Uterus (tissue), 3 donors: ENCODE measurements at regions not wholly inside any gene's neighbourhood (a gene's known extent, or its start where the extent isn't known, plus 50 kb on each side); places are given as distances from the start of the nearest gene placed in this dataset. TPM values are rescaled to one million over a fixed set of nuclear protein-coding genes. Genes with fewer than 3 reads are reported as not detected.

Experiments used
- DNase-seq, 2 donors: peaks; one replicate each; pipeline ENCODE4 v3.0.0-alpha.2; 2019 to 2020
- H3K27ac ChIP-seq, 2 donors: fragments of 200-600 bp; sonication (generic); 1 replicate in 1 of 2; 2 replicates in 1 of 2; pipeline ENCODE4 v1.5.1; 2016 to 2018
- H3K27me3 ChIP-seq, 2 donors: fragments of 200-600 bp; sonication (generic); one replicate each; pipeline ENCODE4 v1.5.1; 2018 to 2019; ENCODE audit warnings: control low read depth in 1 of 2
- H3K36me3 ChIP-seq, 2 donors: fragments of 200-600 bp; sonication (generic); one replicate each; pipeline ENCODE4 v1.5.1; 2019; ENCODE audit warnings: control low read depth in 1 of 2
- H3K4me1 ChIP-seq, 2 donors: fragments of 200-600 bp; sonication (generic); one replicate each; pipeline ENCODE4 v1.5.1; 2018 to 2019; ENCODE audit warnings: control low read depth in 1 of 2
- H3K4me3 ChIP-seq, 2 donors: fragments of 200-600 bp; sonication (generic); 1 replicate in 1 of 2; 2 replicates in 1 of 2; pipeline ENCODE4 v1.5.1; 2018 to 2019; ENCODE audit warnings: mild to moderate bottlenecking in 1 of 2
- H3K9me3 ChIP-seq, 2 donors: fragments of 200-600 bp; sonication (generic); one replicate each; pipeline ENCODE4 v1.5.1; 2019; ENCODE audit warnings: control low read depth in 1 of 2
- POLR2A ChIP-seq, 2 donors: fragments of 450-650 bp; IDR thresholded peaks; one replicate each; pipeline ENCODE4 v1.6.1; 2016; ENCODE audit warnings: antibody characterized with exemption in 2 of 2, mild to moderate bottlenecking in 1 of 2, moderate library complexity in 1 of 2
- intact Hi-C: fragments of 100-400 bp; cut with DNase I; formaldehyde crosslinking; loops from one replicate; pipeline ENCODE4 v1.15.1; 2023; ENCODE audit warnings: low total_unique reads
- small RNA-seq: library from RNA; depleted of rRNA; stranded (forward); fragments of <200 nt; gene quantifications from one replicate; pipeline ENCODE3, GENCODE V24; 2016
- TF ChIP-seq, protein P1 (sequence below), 4 experiments: fragments of 200-600 bp in 2 of 4; fragments of 450-650 bp in 2 of 4; sonication (generic) in 2 of 4; IDR thresholded peaks; one replicate each; pipeline ENCODE4 v1.5.1; 2016 to 2019; ENCODE audit warnings: antibody characterized with exemption in 4 of 4, mild to moderate bottlenecking in 2 of 4, moderate library complexity in 1 of 4
- donor health status: DM: yes; HTN: yes; CAD: no.

GRCh38 chr21:17900281-17900989 is 81.3 kb upstream of the C21orf91 start:
- no peak for DNase-seq
- Histone ChIP-seq H3K27ac (no peak overlapping the region), H3K27me3 (no peaks in the 10 kb centered on the region), H3K4me3 (no peak overlapping the region), H3K9me3 (no peaks in the 10 kb centered on the region), H3K4me1 (no peaks in the 10 kb centered on the region), H3K36me3 (no peaks in the 10 kb centered on the region)
- TF ChIP-seq, protein P1, sequence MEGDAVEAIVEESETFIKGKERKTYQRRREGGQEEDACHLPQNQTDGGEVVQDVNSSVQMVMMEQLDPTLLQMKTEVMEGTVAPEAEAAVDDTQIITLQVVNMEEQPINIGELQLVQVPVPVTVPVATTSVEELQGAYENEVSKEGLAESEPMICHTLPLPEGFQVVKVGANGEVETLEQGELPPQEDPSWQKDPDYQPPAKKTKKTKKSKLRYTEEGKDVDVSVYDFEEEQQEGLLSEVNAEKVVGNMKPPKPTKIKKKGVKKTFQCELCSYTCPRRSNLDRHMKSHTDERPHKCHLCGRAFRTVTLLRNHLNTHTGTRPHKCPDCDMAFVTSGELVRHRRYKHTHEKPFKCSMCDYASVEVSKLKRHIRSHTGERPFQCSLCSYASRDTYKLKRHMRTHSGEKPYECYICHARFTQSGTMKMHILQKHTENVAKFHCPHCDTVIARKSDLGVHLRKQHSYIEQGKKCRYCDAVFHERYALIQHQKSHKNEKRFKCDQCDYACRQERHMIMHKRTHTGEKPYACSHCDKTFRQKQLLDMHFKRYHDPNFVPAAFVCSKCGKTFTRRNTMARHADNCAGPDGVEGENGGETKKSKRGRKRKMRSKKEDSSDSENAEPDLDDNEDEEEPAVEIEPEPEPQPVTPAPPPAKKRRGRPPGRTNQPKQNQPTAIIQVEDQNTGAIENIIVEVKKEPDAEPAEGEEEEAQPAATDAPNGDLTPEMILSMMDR (IDR thresholded peaks at IDR 0.05), result no peak
- no peak for TF ChIP-seq POLR2A (IDR thresholded peaks at IDR 0.05)
- intact Hi-C loops, result loop anchor here (10.0 kb wide), 1 partner anchor 216 kb away; no protein-coding TSS in a partner anchor

DNA sequence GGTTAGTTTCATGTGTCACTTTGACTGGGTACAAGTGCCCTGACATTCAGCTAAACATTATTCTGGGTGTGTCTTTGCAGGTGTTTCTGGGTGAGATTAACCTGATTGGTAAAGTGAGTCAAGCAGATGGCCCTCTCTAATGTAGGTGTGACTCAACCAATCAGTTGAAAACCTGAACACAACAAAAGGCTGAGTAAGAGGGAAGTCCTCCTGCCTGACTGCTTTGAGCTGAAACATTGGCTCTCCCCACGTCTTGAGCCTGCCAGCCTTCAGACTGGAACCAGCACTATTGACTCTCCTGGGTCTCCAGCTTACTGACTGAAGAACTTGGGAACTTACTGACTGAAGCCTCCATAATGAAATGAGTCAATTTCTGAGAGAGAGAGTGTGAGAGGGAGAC is 70.0 kb upstream of the C21orf91 start:
- Histone ChIP-seq H3K36me3 (no peaks in the 10 kb centered on the region), H3K4me1 (no peaks in the 10 kb centered on the region), H3K9me3 (no peaks in the 10 kb centered on the region), H3K4me3 (no peak overlapping the region), H3K27me3 (no peaks in the 10 kb centered on the region), H3K27ac (no peak overlapping the region)
- no peak for DNase-seq
- intact Hi-C loops, result no loop called here
- TF ChIP-seq POLR2A (IDR thresholded peaks at IDR 0.05), result no peak
- TF ChIP-seq, protein P1 (IDR thresholded peaks at IDR 0.05), result no peak

GRCh38 chr21:17869115-17869514 is 50.0 kb upstream of the C21orf91 start:
- Histone ChIP-seq H3K27ac (no peak overlapping the region), H3K36me3 (no peaks in the 10 kb centered on the region), H3K9me3 (no peaks in the 10 kb centered on the region), H3K4me1 (no peaks in the 10 kb centered on the region), H3K27me3 (no peaks in the 10 kb centered on the region), H3K4me3 (no peak overlapping the region)
- intact Hi-C loops, result no loop called here
- DNase-seq, result no peak
- no peak for TF ChIP-seq POLR2A (IDR thresholded peaks at IDR 0.05)
- TF ChIP-seq, protein P1 (IDR thresholded peaks at IDR 0.05), result no peak

Small RNA genes lying in the stretch of these regions (small RNA-seq; reads per million reads assigned to genes)
- gene RPL37P3, result not detected
